ENCODE measurements at regions not wholly inside any gene's neighbourhood (a gene's known extent, or its start where the extent isn't known, plus 50 kb on each side); places are given as distances from the start of the nearest gene placed in this dataset.

DNA sequence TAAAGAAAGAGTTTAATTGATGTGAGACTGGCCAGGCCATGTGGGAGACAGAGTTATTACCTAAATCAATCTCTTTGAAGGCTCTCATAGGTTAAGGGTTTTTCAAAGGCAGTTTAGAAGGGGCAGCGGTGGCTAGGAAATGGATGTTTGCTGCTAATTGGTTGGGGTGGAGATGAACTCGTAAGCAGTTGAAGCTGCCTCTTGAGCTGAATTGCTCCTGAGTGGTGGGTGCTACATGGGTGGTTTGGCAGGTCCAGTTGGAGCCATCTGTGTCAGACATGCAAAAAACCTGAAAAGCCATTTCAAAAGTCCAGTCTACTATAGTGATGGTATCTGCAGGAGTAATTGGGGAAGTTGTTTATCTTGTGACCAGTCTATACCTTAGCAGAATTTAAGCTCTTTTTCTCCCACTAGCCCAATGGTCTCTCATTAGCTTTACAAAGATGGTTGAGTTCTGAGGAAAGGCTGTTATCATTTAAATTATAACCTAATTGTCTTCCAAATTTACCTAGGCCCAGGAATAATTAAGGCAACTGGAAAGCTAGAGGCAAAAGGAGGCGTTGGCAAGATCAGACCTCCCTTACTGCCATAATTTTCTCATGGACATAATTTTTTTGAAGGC, 762.4 kb upstream of the FRG1 start (continued):
- TF ChIP-seq TCF7L2 (IDR thresholded peaks at IDR 0.05; ENCODE audit: borderline replicate concordance, extremely low read depth, insufficient read depth, insufficient read length) (no peak), ZFX (IDR thresholded peaks at IDR 0.05) (no peak), SRF (IDR thresholded peaks at IDR 0.05; ENCODE audit: low read depth) (no peak)
- TF ChIP-seq, protein P1, sequence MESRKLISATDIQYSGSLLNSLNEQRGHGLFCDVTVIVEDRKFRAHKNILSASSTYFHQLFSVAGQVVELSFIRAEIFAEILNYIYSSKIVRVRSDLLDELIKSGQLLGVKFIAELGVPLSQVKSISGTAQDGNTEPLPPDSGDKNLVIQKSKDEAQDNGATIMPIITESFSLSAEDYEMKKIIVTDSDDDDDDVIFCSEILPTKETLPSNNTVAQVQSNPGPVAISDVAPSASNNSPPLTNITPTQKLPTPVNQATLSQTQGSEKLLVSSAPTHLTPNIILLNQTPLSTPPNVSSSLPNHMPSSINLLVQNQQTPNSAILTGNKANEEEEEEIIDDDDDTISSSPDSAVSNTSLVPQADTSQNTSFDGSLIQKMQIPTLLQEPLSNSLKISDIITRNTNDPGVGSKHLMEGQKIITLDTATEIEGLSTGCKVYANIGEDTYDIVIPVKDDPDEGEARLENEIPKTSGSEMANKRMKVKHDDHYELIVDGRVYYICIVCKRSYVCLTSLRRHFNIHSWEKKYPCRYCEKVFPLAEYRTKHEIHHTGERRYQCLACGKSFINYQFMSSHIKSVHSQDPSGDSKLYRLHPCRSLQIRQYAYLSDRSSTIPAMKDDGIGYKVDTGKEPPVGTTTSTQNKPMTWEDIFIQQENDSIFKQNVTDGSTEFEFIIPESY (IDR thresholded peaks at IDR 0.05; ENCODE audit: extremely low read depth, insufficient replicate concordance, low read length) = no peak

DNA sequence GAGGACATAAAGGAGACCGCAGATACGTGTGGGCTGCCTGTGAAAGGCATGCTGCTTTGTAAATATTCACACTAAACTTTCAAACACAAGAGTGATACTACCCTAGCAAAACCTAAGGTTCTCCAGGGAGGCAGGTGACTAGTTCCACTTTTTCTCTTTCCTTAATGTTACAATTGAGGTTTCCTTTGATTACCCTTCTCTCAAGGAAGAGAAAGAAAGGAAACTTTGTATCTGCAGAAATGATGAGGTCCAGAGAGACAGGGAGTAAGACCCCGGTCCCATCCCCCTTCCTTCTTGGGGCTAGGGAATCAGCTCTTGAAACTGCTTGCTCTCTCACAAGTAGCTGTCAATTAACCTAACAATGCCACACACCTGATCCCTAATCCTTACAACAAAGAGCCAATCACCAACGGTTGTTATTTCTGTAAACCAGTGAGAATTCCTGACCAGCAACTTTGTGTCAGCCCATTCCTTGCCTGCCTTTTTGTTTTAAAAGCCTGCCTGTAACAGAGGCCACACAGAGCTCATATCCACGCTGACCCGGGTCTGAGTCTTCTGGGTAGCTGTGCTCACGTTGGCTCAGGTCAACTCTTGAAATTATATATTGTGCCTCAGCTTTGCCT, 754.8 kb upstream of the FRG1 start:
- no peak for DNase-seq (ENCODE audit: low read depth, low spot score)
- Histone ChIP-seq H3K4me1 (ENCODE audit: control insufficient read depth in 1 of 2, insufficient read depth in 2 of 2, low read length in 2 of 2) (no peaks in the 10 kb centered on the region), H3K27ac (ENCODE audit: low read depth, low read length) (no peak overlapping the region), H3K4me3 (replicated peaks in 1 of 2; ENCODE audit: low read depth in 1 of 2, low read length in 2 of 2) (no peak overlapping the region), H2AFZ (ENCODE audit: low read depth, low read length, poor library complexity, severe bottlenecking) (no peak overlapping the region), H3K79me2 (ENCODE audit: insufficient read depth, low read length) (no peaks in the 10 kb centered on the region), H3K27me3 (ENCODE audit: insufficient read depth, low read length) (no peaks in the 10 kb centered on the region), H3K9me3 (ENCODE audit: control insufficient read depth in 1 of 2, insufficient read depth in 1 of 2, low read depth in 1 of 2, low read length in 2 of 2) (no peaks in the 10 kb centered on the region), H4K20me1 (ENCODE audit: insufficient read depth) (no peaks in the 10 kb centered on the region), H3K4me2 (ENCODE audit: low read length) (no peak overlapping the region), H3K9ac (ENCODE audit: low read length) (no peak overlapping the region), H3K36me3 (ENCODE audit: control insufficient read depth in 1 of 2, insufficient read depth in 2 of 2, low read length in 2 of 2) (no peaks in the 10 kb centered on the region), H3K9me2 (ENCODE audit: insufficient read depth) (no peaks in the 10 kb centered on the region)
- POLR2A ChIA-PET = no interaction called here
- no peak for ATAC-seq
- CTCF ChIA-PET = interaction anchor here (0.8 kb wide), 1 partner anchor 16 kb away, joined by 3 read pairs; no protein-coding TSS in a partner anchor
- RAD21 ChIA-PET (ENCODE audit: low non-redundant PET in 1 of 2, low total read pairs in 2 of 2, uncharacterized antibody in 2 of 2, unreplicated experiment in 2 of 2) = no interaction called here
- intact Hi-C loops (cut with micrococcal nuclease) = no loop called here
- BruUV-seq (replicated peaks) = no TSS peak
- no peak for TF ChIP-seq SP1 (IDR thresholded peaks at IDR 0.05; ENCODE audit: low read depth)
- TF ChIP-seq SRF (IDR thresholded peaks at IDR 0.05; ENCODE audit: low read depth) = no peak
- TF ChIP-seq YY1 (IDR thresholded peaks at IDR 0.05; ENCODE audit: extremely low read depth, insufficient replicate concordance, low read depth, low read length) = no peak
- TF ChIP-seq, protein P2, sequence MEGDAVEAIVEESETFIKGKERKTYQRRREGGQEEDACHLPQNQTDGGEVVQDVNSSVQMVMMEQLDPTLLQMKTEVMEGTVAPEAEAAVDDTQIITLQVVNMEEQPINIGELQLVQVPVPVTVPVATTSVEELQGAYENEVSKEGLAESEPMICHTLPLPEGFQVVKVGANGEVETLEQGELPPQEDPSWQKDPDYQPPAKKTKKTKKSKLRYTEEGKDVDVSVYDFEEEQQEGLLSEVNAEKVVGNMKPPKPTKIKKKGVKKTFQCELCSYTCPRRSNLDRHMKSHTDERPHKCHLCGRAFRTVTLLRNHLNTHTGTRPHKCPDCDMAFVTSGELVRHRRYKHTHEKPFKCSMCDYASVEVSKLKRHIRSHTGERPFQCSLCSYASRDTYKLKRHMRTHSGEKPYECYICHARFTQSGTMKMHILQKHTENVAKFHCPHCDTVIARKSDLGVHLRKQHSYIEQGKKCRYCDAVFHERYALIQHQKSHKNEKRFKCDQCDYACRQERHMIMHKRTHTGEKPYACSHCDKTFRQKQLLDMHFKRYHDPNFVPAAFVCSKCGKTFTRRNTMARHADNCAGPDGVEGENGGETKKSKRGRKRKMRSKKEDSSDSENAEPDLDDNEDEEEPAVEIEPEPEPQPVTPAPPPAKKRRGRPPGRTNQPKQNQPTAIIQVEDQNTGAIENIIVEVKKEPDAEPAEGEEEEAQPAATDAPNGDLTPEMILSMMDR (IDR thresholded peaks at IDR 0.05 in 2 of 3, conservative IDR thresholded peaks at IDR 0.05 in 1 of 3; ENCODE audit: borderline replicate concordance in 1 of 3, insufficient read depth in 1 of 3, low read depth in 2 of 3, low read length in 2 of 3) = no peak
- TF ChIP-seq POLR2AphosphoS5 (IDR thresholded peaks at IDR 0.05; ENCODE audit: low read depth, low read length) = no peak
- TF ChIP-seq EZH2phosphoT487 (IDR thresholded peaks at IDR 0.05; ENCODE audit: borderline replicate concordance) = no peak
- no peak for TF ChIP-seq FOSL1 (IDR thresholded peaks at IDR 0.05; ENCODE audit: low read depth)
- TF ChIP-seq, protein P1 (IDR thresholded peaks at IDR 0.05; ENCODE audit: extremely low read depth, insufficient replicate concordance, low read length) = no peak
- TF ChIP-seq ELF1 (IDR thresholded peaks at IDR 0.05; ENCODE audit: borderline replicate concordance, low read depth) = no peak
- no peak for TF ChIP-seq JUND (IDR thresholded peaks at IDR 0.05)
- TF ChIP-seq RAD21 (IDR thresholded peaks at IDR 0.05; ENCODE audit: low read depth) = no peak
- no peak for TF ChIP-seq POLR2A (IDR thresholded peaks at IDR 0.05; ENCODE audit: borderline replicate concordance, extremely low read depth, insufficient read depth, insufficient read length)
- TF ChIP-seq SIN3A (IDR thresholded peaks at IDR 0.05; ENCODE audit: low read depth) = no peak
- no peak for TF ChIP-seq EGR1 (IDR thresholded peaks at IDR 0.05; ENCODE audit: low read depth)
- TF ChIP-seq CEBPB (IDR thresholded peaks at IDR 0.05; ENCODE audit: low read depth) = no peak
- no peak for TF ChIP-seq ZNF274 (IDR thresholded peaks at IDR 0.05; ENCODE audit: low read depth, low read length)
- TF ChIP-seq ZFX (IDR thresholded peaks at IDR 0.05) = no peak
- TF ChIP-seq CBX3 (IDR thresholded peaks at IDR 0.05; ENCODE audit: low read depth) = no peak
- TF ChIP-seq, protein P3, sequence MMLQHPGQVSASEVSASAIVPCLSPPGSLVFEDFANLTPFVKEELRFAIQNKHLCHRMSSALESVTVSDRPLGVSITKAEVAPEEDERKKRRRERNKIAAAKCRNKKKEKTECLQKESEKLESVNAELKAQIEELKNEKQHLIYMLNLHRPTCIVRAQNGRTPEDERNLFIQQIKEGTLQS (IDR thresholded peaks at IDR 0.05) = no peak
